ENCODE measurements at regions not wholly inside any gene's neighbourhood (a gene's known extent, or its start where the extent isn't known, plus 50 kb on each side); places are given as distances from the start of the nearest gene placed in this dataset.

- TF ChIP-seq RNF219 (CRISPR knock-in tag; IDR thresholded peaks at IDR 0.05) (peak; percentile 57; the same call in 1 of the 2 replicates), BCOR (IDR thresholded peaks at IDR 0.05) (0 out of 2 replicates have a peak, but pooled peaks have one; percentile 9), ARHGAP35 (IDR thresholded peaks at IDR 0.05; ENCODE audit: partially characterized antibody) (no peak), JUNB (CRISPR knock-in tag; conservative IDR thresholded peaks at IDR 0.05) (no peak), FOXA1 (IDR thresholded peaks at IDR 0.05; ENCODE audit: borderline replicate concordance) (no peak), ELF1 (tag; IDR thresholded peaks at IDR 0.05) (no peak), HDAC3 (IDR thresholded peaks at IDR 0.05; ENCODE audit: borderline replicate concordance, partially characterized antibody) (no peak), SNIP1 (IDR thresholded peaks at IDR 0.05; ENCODE audit: low read depth) (no peak), CXXC5 (CRISPR knock-in tag; IDR thresholded peaks at IDR 0.05) (peak; percentile 77), TFAP4 (CRISPR knock-in tag; IDR thresholded peaks at IDR 0.05; ENCODE audit: borderline replicate concordance) (no peak), HINFP (tag; conservative IDR thresholded peaks at IDR 0.05; ENCODE audit: low read depth) (peak; percentile 66), ELF2 (CRISPR knock-in tag; IDR thresholded peaks at IDR 0.05) (peak; percentile 81), ZNF583 (CRISPR knock-in tag; IDR thresholded peaks at IDR 0.05) (0 out of 2 replicates have a peak, but pooled peaks have one; percentile 41), RBM25 (IDR thresholded peaks at IDR 0.05; ENCODE audit: low read depth, low read length, severe bottlenecking) (no peak), ZBTB11 (CRISPR knock-in tag; IDR thresholded peaks at IDR 0.05) (peak in 1 of 3 experiments; percentile 6; a peak in 1 of 6 replicates), TAL1 (IDR thresholded peaks at IDR 0.05) (no peak), DDX20 (tag; IDR thresholded peaks at IDR 0.05; ENCODE audit: low read depth) (no peak), ZNF239 (CRISPR knock-in tag; IDR thresholded peaks at IDR 0.05) (0 out of 2 replicates have a peak, but pooled peaks have one; percentile 27), IRF9 (tag; IDR thresholded peaks at IDR 0.05) (no peak)
These were observed 93.0 kb downstream of the RPL22L1 start (continued) for GRCh38 chr3:170776887-170777563.

Data from K562 (cell line).